Fibroblast of peridontal ligament (primary cell): ENCODE measurements at regions not wholly inside any gene's neighbourhood (a gene's known extent, or its start where the extent isn't known, plus 50 kb on each side); places are given as distances from the start of the nearest gene placed in this dataset.
"Not testable (repeated sequence)": the region's sequence is repeated elsewhere in the genome, so short reads cannot be mapped to it uniquely, and the experiment has no call there.

Experiments used
- DNase-seq: peaks from one replicate; pipeline ENCODE4 v3.0.0-alpha.2; 2010; ENCODE audit errors: extremely low read depth

GRCh38 chr16:29310852-29311314 lies 95.6 kb downstream of the NPIPB11 start:
- no peak for DNase-seq

GRCh38 chr16:29310243-29310642 lies 96.3 kb downstream of the NPIPB11 start:
- DNase-seq: not testable (repeated sequence)

- not testable (repeated sequence) for DNase-seq
These were observed 96.9 kb downstream of the NPIPB11 start for GRCh38 chr16:29309601-29310000.

- DNase-seq: no peak
These were observed 97.6 kb downstream of the NPIPB11 start for GRCh38 chr16:29308644-29309546.

- peak; percentile 54 for DNase-seq
These were observed 98.7 kb downstream of the NPIPB11 start for GRCh38 chr16:29307598-29308507.

- DNase-seq: no peak
These were observed 99.4 kb downstream of the NPIPB11 start for GRCh38 chr16:29306943-29307597.

- no peak for DNase-seq
These were observed 100.3 kb downstream of the NPIPB11 start for GRCh38 chr16:29306201-29306600.

- not testable (repeated sequence) for DNase-seq
These were observed 101.5 kb downstream of the NPIPB11 start for GRCh38 chr16:29305018-29305417.

- DNase-seq: no peak
These were observed 102.3 kb downstream of the NPIPB11 start for GRCh38 chr16:29304251-29304650.

- DNase-seq: no peak
These were observed 103.0 kb downstream of the NPIPB11 start for GRCh38 chr16:29303520-29303919.

- DNase-seq: no peak
These were observed 103.5 kb downstream of the NPIPB11 start for GRCh38 chr16:29302976-29303375.

GRCh38 chr16:29302433-29302832 lies 104.1 kb downstream of the NPIPB11 start:
- DNase-seq: not testable (repeated sequence)

- DNase-seq: not testable (repeated sequence)
These were observed 104.7 kb downstream of the NPIPB11 start for GRCh38 chr16:29301662-29302285.

GRCh38 chr16:29300541-29301535 lies 105.7 kb downstream of the NPIPB11 start:
- not testable (repeated sequence) for DNase-seq

GRCh38 chr16:29300030-29300491 lies 106.5 kb downstream of the NPIPB11 start:
- peak; percentile 71 for DNase-seq

GRCh38 chr16:29298997-29299396 lies 107.5 kb downstream of the NPIPB11 start:
- DNase-seq: not testable (repeated sequence)

GRCh38 chr16:29298307-29298706 lies 108.2 kb downstream of the NPIPB11 start:
- not testable (repeated sequence) for DNase-seq

- not testable (repeated sequence) for DNase-seq
These were observed 108.7 kb downstream of the NPIPB11 start for GRCh38 chr16:29297809-29298177.

- not testable (repeated sequence) for DNase-seq
These were observed 109.2 kb downstream of the NPIPB11 start for GRCh38 chr16:29297144-29297808.
